Right renal cortex interstitium (tissue), 3 donors: ENCODE measurements at regions not wholly inside any gene's neighbourhood (a gene's known extent, or its start where the extent isn't known, plus 50 kb on each side); places are given as distances from the start of the nearest gene placed in this dataset.
A peak's percentile ranks its signal among the peaks of the same experiment; 100 is the strongest.

Source experiments
- DNase-seq, 3 donors: peaks; one replicate each; pipeline ENCODE4 v3.0.0-alpha.2; 2013; ENCODE audit warnings: low read depth in 3 of 3, low spot score in 2 of 3

- no peak for DNase-seq
These were observed 133.7 kb downstream of the AEBP2 start for GRCh38 chr12:19572920-19573558.

DNA sequence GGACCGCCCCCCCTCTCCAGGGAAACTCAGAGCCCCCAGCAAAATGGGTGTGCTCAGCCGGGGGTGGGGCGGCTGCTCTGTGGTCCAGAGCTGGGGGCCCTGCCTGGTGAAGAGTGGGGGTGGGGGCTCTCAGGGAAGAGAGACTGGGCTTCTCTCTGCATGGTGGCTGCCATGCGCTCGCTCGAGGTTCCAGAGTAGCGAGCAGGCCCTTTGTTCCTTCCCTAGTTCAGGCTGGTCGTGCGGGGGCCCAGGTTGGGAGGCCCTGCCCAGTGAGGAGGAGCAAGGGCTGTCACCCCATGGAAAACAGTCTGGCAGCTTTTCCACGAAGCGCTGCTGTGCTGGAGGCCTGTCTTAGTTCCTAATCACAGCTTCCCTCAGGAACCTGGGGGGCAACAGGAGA lies 134.6 kb downstream of the AEBP2 start:
- DNase-seq = no peak

DNA sequence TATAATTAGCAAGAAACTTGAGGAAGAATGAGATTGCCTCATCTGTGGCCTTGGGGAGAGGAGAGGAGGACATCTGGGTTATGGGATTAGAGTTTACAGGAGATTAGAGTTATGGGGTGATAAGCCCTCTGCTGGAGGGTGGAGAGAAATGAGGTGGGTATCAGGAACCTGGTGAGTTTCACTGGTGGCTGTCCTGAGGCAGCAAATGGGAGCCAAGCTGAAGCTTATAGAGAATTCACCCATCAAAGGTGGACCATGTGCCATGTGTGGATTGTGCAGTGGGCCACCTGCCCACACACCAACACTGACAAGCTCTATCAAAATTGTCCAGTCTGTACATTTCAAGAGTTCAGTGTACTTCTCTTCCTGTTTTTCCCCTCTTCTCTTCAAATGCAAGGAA lies 135.3 kb downstream of the AEBP2 start:
- DNase-seq = no peak

DNA sequence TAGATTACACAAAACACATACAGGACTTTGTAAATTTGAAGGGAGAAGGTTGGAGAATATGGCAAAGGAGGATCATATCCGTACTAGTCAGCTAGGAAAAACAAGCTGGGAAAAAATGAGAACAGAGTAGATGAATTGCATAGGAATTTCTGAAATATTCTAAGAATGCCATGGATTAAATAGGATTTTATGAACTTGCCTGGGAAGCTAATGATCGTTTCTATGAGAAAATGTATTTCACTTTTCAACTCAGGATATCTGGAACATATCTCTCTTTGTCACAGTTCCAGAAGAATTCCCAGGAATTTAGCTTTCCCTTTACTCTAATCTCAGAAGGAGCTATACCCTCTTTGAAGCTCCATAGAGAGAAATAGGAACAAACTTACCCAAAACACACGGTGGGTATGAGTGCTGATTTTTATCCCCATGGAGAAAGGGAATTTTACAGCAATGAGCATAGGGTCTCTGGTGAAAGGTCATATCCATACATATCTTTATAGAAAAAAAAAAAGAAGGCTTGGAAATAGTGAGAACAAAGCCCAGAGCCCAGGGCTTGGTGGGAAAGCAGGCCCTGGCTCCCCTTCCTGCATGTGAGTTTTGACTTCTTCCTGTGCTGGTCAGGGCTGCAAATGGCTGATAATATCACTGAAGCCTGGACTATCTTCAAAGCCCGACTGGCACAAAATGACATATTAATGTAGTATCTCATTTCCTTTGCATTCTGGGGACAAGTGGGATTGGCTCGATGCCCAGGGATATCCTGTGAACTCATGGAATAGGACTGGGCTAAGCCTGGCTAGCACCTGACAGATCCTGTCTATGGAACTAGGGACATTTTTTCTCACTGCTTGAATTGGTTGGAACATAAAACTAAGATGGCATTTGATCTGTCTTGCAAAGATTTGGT lies 136.3 kb downstream of the AEBP2 start:
- peak in 1 of 3 donors; percentile 23 for DNase-seq

DNA sequence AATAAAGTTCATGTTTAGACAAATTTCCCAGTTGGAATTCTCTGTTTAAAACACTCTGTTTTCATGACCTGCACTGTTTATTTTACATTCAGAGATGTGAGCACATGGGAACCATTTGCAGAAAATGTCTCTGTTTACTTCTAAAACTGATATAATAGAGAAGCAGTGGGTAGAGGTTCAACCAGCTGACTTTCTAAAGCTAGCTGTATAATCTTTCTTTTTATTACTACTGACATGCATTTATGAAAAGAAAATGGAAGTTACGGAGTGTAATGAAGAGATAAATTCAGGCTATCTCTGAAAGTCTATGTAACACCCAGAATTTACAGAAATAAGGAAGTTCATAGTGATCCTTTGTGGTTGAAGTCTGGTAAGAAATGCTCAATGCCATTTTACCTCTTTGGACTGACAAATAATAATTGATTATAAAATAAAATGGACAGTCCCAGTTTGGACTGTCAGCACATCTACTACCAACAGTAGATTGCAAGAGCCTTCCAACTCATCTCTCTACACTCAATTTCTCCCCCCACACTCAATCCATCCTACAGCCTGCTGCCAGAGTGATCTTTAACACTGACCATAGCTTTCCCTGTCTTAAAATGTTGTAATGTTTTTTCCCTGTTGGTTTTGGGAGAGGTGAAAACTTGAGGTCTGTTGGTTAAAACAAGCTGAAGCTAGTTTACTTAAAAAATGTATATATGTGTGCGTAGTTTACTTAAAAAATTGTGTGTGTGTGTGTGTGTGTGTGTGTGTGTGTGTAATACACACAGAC lies 137.4 kb downstream of the AEBP2 start:
- DNase-seq = no peak

DNA sequence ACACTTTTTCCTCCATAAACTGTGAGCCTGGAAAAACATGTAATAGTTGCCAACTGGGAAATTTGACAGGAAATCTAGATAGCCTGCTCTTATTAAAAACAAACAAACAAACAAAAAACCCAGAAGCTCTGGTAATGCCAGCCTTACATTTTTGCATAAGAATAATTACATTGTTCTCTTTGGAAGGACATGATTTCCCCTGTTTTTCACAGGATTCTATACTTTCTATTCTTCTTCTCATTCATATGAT lies 137.9 kb downstream of the AEBP2 start:
- DNase-seq = no peak

GRCh38 chr12:19584732-19585131 lies 145.4 kb downstream of the AEBP2 start:
- no peak for DNase-seq

- DNase-seq = no peak
These were observed 149.7 kb downstream of the AEBP2 start for GRCh38 chr12:19588951-19589350.

DNA sequence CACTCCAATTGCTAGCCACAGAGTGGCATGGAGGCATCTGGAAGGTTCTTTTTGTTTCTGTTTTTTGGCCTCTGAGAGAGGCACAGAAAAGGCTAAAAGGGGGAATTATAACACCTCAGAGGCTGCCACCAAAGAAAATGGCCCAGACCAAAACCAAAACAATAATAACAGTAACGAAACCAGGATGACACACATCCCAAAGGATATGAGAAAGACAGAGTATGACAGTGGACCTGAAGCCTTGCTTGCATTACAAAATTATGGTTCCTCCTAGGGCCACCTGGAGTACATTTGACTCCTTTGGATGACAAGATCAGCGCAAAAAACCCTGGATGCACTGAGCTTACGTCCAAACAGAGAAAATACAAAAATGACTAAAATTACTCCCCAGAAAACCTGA lies 152.7 kb downstream of the AEBP2 start:
- no peak for DNase-seq

DNA sequence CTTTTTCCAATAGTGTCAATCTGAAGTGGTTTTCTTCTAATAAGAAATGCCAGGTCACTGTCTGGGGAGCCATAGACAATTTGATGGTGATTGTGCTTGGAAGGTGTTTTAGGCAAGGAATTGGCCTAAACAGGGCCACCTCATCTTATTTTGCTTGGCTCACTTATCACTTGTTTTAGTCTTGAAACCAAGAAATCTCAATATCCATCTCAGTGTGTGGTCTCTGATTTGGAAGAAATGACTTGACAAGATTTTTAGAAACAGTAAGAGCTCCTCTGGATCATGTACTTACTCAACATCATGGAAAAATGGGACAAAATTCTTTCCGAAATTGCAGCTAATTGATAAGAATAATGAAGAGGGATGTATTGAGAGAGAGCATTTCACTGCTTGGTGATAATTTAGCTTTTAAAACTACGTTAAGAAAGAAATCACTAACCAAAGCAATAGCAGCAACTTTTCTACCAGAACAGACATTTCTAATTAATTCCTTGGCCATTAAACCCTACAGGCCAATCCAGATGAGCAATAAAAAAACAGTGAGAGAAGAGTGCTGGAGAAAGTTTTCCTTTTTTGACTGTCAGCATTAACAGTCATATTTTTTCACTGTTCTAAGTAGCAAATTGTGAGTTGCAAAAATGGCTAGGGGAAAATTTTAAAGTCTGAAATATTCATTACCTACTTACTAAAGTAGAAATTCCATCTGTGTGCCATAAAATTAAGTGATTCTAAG lies 157.3 kb downstream of the AEBP2 start:
- no peak for DNase-seq

- no peak for DNase-seq
These were observed 158.1 kb downstream of the AEBP2 start for GRCh38 chr12:19597167-19598026.

GRCh38 chr12:19605720-19606119 lies 166.4 kb downstream of the AEBP2 start:
- no peak for DNase-seq

DNA sequence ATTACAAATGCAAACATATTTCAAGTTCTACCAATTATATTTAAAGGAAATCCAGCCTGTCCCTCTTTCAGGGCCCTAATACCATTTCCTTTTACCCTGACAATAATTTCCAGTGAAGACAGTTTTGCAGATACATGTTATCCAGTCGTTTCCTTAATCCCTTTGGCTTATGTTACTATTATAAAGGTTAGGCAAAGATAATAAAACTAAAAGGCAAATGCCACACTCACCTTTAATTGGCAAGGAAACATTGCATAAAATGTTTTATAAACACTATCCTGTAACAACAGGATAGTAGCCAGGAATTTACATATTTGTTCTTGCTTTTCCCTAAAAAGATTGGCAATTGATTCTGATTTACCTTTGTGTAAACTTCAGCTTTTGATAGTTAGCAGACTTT lies 168.7 kb downstream of the AEBP2 start:
- no peak for DNase-seq

GRCh38 chr12:19613051-19613535 lies 173.8 kb downstream of the AEBP2 start:
- DNase-seq = no peak

DNA sequence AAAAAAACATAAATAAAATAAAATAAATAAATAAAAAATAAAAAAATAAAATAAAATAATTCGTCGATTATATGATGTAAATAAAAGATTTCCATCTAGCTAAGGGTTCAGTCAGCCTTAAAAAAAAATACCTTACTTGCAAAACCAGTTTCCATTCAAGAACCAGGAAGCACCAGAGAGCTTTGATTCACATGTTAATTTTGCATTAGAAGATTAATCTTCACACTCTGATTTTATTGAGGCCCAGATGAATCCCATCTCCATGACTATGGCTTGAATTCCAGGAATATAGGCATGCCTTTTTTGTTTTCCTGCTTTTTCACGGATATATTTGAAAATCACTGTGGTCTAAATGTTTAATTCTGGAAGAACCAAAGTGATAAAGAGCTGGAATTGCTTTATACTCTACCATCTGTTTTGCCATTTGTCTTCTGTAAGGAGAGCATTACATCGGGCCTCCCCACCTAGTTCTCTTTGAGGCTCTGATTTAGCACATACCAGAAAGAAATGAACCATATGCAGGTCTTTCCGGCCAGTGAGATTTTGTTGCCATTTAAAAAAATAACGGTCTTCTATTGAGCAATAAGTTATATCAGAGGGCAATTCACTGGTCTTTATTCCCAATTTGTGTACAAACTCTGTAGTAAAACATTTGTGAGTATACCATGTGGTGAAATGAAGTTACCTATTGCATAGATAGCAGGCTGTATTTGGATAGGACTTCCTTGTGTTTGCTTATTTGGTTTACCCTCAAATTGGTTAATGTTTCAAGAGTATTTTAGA lies 175.5 kb downstream of the AEBP2 start:
- no peak for DNase-seq

DNA sequence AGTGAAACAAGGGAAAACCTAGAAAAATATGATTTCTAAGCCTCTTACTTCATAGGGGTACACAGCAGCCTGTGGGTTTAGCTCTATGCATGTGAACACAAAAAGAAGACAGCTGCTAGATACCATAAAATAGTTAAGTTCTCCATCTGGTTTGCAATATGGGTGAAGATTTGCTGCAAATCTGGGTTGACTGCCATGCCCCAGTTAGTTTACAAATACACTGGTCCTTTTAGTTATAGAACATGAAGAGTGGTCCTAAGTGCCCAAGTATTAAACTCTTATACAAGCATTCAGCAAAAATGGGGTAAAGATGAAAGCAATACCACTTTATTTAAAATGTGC lies 176.1 kb downstream of the AEBP2 start:
- DNase-seq = no peak

GRCh38 chr12:19616781-19617180 lies 177.5 kb downstream of the AEBP2 start:
- DNase-seq = no peak

DNA sequence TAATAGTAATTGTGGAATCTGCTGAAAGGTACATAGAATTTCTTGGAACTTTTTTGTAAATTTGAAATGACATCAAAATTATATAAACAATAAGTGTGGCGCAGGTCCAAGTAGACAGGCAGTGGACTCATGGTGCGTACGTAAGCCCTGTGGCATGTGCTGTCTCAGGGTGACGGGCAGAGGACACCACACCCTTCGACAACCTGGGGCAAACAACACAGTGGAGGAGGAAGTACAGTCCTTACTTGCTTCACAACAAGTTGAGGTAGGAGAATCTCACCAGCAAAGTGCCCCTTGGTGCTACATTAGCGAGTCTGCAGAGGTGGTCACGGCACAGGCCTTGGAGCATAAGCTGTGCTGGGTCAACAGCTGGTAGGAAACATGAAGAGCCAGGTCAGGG lies 180.9 kb downstream of the AEBP2 start:
- no peak for DNase-seq

DNA sequence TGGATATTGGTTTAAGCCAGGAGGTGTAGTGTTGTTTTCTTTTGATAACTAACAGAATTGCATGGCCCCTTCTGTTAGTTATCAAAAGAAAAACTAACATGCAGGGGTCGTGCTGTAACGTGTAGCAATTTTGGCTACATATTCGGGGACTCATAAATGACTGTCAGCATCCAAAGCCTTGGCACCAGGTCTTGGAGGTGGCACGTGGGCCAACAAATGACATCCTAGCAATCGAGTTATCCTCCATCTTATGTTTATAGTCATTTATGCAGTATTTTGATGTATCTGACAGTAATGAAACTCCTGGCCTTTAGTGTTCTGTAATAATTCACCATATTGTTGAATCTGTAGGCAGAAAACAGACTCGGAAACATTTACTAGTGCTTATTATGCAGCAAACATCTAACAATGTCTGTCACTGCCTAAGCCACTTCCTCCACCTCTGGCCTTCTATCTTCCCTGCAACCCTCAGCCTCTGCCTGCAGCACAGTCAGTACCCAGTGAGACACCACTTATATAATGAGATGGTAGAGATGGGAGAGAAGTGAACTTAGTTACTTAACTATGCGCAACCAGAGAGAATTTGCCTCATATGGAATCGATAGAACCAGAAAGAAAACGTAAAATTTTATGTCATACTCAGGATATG lies 184.6 kb downstream of the AEBP2 start:
- DNase-seq = no peak
